GM19025 (cell line): ENCODE measurements at regions not wholly inside any gene's neighbourhood (a gene's known extent, or its start where the extent isn't known, plus 50 kb on each side); places are given as distances from the start of the nearest gene placed in this dataset.
"Not testable (repeated sequence)": the region's sequence is repeated elsewhere in the genome, so short reads cannot be mapped to it uniquely, and the experiment has no call there.

Experiments
- ATAC-seq: cut with Tn5 transposase; IDR thresholded peaks from one replicate; pipeline ENCODE4 v1.9.1; 2021; ENCODE audit warnings: mild to moderate bottlenecking, low read depth, moderate library complexity; ENCODE audit not compliant: unreplicated experiment

GRCh38 chr11:96760306-96760705 lies 370.5 kb downstream of the JRKL start:
- ATAC-seq = no peak

DNA sequence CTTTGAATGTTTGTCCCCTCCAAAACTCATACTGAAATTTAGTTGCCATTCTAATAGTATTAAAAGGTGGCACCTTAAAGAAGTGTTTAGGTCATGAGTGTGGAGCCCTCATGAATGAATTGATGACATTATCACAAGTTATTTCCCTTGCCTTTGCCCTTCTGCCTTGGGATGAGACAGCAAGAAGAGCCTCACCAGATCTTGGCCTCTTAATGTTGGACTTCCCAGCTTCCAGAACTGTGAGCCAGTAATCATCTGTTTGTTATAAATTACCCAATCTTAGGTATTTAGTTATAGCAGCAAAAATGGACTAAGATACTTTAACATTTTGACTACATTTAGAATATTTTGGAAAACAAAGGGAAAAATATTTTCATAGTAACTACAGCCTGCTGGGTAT lies 371.0 kb downstream of the JRKL start:
- ATAC-seq = no peak

DNA sequence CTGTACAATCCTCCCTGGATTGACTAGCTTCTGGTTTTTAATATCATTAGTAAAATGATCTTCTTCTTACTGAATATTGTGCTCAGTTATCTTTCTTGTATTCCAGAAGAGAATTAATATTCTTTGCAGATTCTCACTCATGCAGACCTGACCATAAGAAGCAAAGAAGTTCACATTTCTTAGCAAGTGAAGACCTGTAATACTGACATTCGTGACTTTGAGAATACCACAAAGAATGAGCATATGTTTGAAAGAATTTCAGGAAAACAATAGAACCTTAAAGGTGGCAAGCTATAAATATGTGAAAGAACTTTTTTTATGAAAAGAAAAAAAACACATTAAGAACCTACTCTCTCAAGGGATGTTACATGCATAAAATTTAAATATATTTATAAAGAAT lies 371.6 kb downstream of the JRKL start:
- no peak for ATAC-seq

GRCh38 chr11:96763244-96763643 lies 373.4 kb downstream of the JRKL start:
- ATAC-seq = no peak

GRCh38 chr11:96778272-96778671 lies 388.5 kb downstream of the JRKL start:
- ATAC-seq = no peak

- no peak for ATAC-seq
Measured at GRCh38 chr11:96779030-96779429, 389.2 kb downstream of the JRKL start.

DNA sequence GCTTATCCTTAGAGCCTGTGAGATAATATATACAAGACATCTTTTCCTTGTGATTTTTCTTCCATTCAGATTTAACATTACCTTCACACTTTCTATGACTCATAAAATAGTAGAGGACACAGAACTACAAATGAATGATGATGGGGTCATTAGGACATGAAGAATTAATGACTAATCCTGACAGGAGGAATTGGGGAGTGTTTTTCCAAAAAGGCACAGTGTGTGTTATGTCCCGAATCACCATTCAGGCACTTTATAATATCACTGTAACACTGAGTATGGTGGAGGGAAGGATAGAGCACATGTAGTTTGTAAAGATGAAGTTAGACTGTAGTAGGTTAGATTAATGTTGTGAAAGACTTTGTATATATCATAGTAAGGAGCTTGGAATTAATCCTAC lies 391.3 kb downstream of the JRKL start:
- no peak for ATAC-seq

DNA sequence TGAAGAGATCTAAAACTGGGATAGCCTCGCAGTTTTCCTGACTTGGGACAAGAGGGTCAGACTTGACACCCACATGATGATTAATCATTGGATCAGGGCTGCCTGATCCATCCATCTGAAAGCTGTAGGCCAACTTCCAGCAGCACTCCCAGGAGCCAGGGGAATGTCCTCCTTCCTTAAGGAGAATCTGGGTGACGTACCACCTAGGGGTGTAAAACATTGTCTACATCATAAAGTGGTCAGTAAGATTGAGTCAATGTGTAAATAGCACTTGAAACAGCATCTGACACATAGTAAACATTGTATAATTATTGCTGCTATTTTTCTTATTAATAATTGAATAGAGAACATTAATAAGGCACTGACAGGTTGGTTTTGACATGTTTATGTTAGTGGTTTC lies 392.8 kb downstream of the JRKL start:
- no peak for ATAC-seq

- ATAC-seq = no peak
Measured at GRCh38 chr11:96783311-96783710, 393.5 kb downstream of the JRKL start.

GRCh38 chr11:96785073-96785472 lies 395.3 kb downstream of the JRKL start:
- no peak for ATAC-seq

- ATAC-seq = no peak
Measured at GRCh38 chr11:96794152-96794551, 404.3 kb downstream of the JRKL start.

DNA sequence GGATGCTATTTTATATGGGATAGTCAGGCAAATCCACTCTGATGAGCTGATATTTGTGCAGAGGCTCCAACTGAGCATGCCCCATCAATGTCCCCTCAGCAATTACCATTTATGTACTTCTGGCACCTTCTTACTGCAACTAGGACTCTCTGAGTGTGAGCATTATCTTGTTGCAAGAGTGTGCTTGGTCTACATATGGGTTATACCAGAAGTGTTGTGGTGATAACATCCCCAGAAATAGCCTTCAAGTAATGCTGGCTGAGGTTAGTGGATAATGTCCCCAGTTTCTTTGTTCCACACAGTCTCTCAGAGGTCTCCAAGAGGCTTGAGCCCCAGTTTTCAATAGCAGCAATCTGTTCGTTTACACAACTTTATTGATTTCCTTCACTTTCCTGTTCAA lies 408.6 kb downstream of the JRKL start:
- no peak for ATAC-seq

GRCh38 chr11:96815236-96815635 lies 425.4 kb downstream of the JRKL start:
- ATAC-seq = no peak

GRCh38 chr11:96817482-96818399 lies 427.9 kb downstream of the JRKL start:
- ATAC-seq = no peak

GRCh38 chr11:96827164-96827563 lies 437.4 kb downstream of the JRKL start:
- no peak for ATAC-seq

- ATAC-seq = no peak
Measured at GRCh38 chr11:96841792-96842191, 452.0 kb downstream of the JRKL start.

GRCh38 chr11:96842731-96843130 lies 452.9 kb downstream of the JRKL start:
- no peak for ATAC-seq

DNA sequence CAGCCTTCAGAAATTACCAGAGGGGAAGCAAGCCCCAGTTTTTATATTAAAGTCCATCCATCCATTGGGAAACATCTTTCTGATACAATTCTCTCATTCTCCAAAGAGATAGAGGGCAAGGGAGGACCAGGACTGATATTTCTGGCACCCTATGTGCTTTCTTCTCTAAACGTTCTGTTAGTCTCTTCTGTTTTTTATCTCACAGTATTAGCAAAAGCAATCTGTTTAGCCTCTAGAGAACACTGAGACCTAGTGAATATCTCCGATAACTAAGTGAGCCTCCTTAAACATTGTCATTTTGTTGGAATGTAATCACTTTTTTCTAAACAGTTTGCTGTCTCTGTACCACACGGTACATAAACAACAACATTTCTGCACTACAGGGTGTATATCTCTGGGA lies 464.6 kb downstream of the JRKL start:
- ATAC-seq = no peak

GRCh38 chr11:96861722-96862121 lies 471.9 kb downstream of the JRKL start:
- ATAC-seq = not testable (repeated sequence)

- no peak for ATAC-seq
Measured at GRCh38 chr11:96863520-96863919, 473.7 kb downstream of the JRKL start.

- ATAC-seq = no peak
Measured at GRCh38 chr11:96865020-96865419, 475.2 kb downstream of the JRKL start.

DNA sequence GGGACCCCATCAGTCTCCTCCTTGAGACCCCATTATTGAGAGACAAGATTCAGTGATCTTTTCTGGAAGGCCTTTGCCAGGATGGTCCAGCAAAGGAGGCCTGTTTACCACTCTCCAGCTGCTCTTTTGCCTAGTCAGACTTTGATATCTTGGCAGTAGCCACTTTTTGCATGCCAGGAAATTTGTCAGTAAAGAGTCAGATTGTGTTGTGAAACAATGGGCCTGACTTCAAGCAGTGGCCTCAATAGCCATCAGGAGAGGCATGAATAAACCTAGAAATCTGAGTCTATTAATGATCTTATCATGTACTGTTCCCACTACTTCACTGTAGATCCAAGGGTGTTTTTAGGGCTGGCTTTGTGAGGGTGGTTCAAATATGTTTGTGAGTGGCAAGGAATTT lies 479.4 kb downstream of the JRKL start:
- ATAC-seq = no peak
